ENCODE measurements at regions not wholly inside any gene's neighbourhood (a gene's known extent, or its start where the extent isn't known, plus 50 kb on each side); places are given as distances from the start of the nearest gene placed in this dataset.
"Not testable (repeated sequence)": the region's sequence is repeated elsewhere in the genome, so short reads cannot be mapped to it uniquely, and the experiment has no call there.

GRCh38 chr4:170700064-170700463 lies 610.3 kb upstream of the AADAT start:
- no peak for DNase-seq (ENCODE audit: low spot score)

DNA sequence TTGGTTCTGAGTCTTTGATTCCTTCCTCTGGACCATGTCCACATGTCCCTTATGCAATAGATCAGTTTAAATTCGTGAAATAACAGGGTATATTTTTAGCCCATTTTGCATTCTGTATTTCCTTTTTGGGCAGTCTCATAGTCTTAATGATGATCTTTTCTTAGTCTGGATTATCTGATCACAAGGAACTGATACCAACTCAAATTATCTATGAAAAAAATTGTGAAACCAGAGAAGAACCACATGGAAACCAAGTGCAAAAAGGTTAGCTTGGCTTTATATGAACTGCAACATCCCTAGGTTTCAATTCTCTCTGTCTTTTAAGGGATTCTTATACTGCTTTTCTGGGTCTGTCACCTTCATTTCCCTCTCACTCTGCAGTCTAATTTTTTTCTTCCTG lies 608.6 kb upstream of the AADAT start:
- DNase-seq (ENCODE audit: low spot score): no peak

DNA sequence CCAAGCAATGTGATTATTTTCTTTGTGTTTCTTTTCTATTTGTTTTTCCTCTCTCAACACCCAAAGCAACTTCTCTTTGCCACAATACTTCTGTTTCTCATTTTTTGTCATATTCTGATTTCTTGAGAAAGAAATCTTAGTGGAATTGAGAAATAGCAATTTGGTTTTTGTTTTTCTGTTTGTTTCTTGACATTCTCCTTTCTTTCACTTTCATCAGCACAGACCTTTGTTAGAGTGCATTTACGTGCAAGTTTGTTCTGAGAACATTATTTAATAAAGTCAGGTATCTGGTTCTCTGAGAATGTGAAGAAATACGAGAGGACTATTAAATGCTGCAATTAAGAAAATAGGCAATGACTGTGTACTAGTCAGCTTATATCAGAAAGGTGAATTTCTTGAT lies 608.1 kb upstream of the AADAT start:
- DNase-seq (ENCODE audit: low spot score): no peak

DNA sequence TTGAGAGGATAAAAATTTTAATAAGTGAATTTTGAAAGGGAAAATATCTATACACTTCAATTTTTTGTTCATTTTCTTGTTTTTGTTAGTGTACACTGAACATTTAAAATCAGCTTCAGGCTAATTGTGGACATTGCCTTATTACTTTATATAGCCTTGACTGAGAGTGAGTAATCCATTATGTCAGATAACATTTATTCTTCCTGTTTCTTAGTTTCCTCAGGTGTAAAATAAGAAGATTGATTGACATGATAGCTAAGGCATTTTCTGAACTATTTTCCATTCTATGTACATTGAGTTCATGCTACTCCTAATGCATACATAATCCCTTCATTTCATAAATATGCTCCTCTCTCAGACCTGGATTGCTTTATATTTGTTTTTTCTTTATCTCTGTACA lies 607.3 kb upstream of the AADAT start:
- no peak for DNase-seq (ENCODE audit: low spot score)

GRCh38 chr4:170691168-170691567 lies 601.4 kb upstream of the AADAT start:
- DNase-seq (ENCODE audit: low spot score): no peak

- DNase-seq (ENCODE audit: low spot score): no peak
These were observed 598.0 kb upstream of the AADAT start for GRCh38 chr4:170687751-170688150.

DNA sequence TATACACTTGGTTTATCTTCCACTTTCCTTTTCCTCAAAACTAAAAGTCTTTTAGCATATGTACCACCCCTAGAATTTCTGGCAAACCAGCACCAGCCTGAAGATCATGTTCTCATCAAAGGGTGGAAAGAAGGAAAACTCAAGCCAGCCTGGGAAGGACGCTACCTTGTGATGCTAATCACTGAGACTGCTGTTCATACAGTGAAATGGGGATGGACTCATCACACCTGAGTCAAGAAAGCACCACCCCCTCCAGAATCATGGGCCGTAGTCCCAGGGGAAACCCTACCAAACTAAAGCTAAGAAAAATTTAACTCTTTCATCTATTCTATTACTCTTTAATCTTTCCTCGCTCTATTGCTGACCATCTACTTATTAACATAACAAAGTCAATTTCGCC lies 595.9 kb upstream of the AADAT start:
- not testable (repeated sequence) for DNase-seq (ENCODE audit: low spot score)

DNA sequence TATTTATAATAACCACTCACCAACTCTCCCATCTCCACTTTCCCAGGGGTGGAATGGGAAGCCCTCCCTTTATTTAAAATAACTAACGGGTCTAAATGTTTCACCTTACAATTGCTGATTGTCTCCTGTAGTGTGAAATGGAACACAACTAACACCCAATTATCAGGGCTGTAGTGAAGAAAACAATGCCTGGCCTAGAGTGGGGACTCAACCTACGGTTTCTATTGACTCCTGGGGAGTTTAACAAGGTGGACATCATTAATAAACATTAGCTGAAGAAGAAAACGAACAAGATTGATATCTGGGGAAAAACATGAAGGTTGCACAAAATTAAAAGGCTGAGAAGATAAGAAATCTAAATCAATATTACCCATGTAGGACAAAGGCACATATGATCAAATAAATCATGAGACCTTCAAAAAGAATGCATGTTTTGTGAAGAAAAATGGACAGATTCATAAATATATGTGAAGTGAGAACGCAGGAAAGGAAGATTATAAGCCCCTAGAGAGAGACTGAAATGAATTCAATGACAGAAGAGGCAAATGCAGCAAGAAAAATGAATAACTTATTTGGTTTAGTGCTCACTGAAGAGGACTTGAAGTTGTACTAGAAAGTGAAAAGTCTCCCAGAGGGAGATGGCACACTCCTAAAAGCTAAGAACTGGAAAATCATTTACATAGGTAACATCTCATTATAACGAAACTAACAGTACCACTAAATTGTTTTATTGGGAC lies 593.0 kb upstream of the AADAT start:
- no peak for DNase-seq (ENCODE audit: low spot score)

DNA sequence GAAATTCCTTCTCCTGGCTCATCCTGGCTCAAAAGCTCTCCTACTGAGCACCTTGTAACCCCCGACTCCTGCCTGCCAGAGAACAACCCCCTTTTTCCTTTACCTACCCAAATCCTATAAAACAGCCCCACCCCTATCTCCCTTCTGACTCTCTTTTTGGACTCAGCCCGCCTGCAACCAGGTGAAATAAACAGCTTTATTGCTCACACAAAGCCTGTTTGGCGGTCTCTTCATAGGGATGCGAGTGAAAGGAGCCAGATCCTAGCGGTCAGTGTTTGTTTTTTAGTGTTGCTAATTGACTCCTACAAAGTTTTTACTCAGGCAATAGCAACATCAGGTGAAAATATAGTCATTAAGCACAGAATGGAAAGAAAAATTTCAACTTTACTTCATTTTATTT lies 592.3 kb upstream of the AADAT start:
- DNase-seq (ENCODE audit: low spot score): not testable (repeated sequence)

GRCh38 chr4:170675568-170676262 lies 586.0 kb upstream of the AADAT start:
- no peak for DNase-seq (ENCODE audit: low spot score)

GRCh38 chr4:170674176-170674575 lies 584.4 kb upstream of the AADAT start:
- no peak for DNase-seq (ENCODE audit: low spot score)

DNA sequence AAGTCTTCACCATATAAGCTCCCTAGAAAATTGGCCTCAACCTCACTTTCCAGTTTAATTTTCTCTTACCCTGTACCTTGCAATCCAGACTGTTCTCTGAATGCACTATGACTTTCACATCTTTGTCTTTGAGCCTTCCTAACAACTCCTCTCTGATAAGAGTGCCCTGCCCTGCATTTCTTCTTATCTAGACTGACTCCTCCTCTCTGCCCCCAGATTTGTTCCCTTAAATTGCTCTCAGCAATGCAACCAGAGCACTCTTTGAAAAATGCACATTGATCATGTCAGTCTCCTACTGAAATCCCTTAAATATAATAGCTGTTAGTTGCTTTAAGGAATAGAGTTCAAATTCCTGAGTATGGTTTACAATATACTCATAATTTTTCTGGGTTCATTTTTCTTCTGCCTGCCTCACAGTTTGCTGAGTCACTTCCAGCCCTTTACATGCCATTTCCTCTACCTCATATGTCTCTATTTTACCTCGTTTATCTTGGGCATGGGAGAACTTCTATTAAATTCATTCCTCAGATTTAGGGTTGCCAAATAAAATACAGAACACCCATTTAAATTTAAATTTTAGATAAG lies 582.7 kb upstream of the AADAT start:
- no peak for DNase-seq (ENCODE audit: low spot score)

- DNase-seq (ENCODE audit: low spot score): no peak
These were observed 581.4 kb upstream of the AADAT start for GRCh38 chr4:170671171-170671570.

- DNase-seq (ENCODE audit: low spot score): no peak
These were observed 578.1 kb upstream of the AADAT start for GRCh38 chr4:170667814-170668213.

DNA sequence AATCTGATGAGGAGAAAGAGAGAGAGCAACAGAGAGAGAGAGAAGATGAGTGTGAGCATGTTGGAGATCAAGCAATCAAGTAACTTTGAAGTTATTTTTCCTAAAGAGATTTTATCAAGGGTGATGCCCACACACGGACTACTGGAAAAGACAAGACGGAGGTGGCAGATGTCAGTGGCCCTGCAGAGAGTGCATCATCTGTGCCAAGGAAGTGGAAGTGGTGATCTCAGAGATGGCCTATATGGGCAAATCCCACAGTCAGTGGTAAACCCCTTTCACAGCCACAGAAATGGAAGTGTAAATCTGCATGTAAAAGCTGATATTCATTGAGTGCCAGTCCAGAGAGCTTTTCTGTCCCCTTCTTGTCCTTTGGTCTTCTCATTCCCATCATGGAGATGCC lies 577.2 kb upstream of the AADAT start:
- DNase-seq (ENCODE audit: low spot score): no peak

- no peak for DNase-seq (ENCODE audit: low spot score)
These were observed 572.5 kb upstream of the AADAT start for GRCh38 chr4:170662250-170662649.

DNA sequence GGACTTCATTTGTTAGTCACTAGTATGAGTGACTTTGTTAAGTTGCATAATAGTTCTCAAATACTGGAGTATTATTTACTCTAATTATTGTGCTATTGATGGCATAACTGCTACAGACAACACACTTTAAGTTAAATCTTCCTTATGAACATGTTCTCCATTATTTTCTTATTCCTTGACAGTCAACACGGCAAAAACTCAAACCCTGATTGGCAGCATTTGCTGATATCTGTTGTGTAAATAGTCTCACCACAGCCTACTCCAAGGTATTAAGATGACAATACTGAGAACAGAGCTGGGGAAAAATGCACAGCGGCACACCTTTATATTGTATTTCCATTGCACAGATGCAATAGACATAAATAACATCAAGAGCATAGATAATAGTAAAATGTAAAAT lies 568.0 kb upstream of the AADAT start:
- DNase-seq (ENCODE audit: low spot score): no peak

- DNase-seq (ENCODE audit: low spot score): no peak
These were observed 566.8 kb upstream of the AADAT start for GRCh38 chr4:170656506-170656905.

- no peak for DNase-seq (ENCODE audit: low spot score)
These were observed 562.8 kb upstream of the AADAT start for GRCh38 chr4:170652571-170652970.

GRCh38 chr4:170651786-170652185 lies 562.0 kb upstream of the AADAT start:
- no peak for DNase-seq (ENCODE audit: low spot score)

DNA sequence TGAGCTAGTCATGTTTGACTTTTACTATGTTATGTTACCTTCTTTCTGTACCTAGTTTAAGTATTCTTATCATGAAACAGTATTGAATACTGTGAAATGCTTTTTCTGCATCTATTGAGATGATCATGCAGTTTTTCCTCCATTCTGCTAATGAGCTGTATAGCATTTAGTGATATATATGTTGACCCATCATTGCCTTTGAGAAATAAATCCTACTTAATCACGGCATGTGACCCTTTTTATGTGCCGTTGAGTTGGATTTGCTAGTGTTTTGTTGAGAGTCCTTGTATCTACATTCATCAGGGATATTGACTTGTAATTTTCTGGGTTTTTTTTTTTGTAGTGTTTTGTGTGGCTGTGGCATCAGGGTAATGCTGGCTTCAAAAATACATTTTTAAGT lies 537.7 kb upstream of the AADAT start:
- no peak for DNase-seq (ENCODE audit: low spot score)

DNA sequence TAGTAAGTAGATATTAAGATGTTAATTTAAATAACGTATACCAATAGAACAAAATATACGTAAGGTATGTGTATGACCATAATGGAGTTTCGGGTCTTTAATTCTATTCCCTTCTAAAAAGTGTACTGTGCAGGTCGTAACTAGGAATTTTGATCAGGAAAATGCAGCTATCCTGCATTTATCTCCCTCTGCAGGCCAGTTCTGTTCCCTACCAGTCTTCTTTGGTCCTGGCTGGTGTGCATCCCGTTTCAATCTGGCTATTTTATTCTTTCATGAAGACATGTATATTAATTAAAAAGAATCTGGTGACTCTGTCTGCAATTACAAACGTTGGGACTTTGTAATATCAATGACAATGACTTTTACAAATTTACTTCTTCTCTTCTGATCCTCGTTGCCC lies 534.1 kb upstream of the AADAT start:
- DNase-seq (ENCODE audit: low spot score): no peak

DNA sequence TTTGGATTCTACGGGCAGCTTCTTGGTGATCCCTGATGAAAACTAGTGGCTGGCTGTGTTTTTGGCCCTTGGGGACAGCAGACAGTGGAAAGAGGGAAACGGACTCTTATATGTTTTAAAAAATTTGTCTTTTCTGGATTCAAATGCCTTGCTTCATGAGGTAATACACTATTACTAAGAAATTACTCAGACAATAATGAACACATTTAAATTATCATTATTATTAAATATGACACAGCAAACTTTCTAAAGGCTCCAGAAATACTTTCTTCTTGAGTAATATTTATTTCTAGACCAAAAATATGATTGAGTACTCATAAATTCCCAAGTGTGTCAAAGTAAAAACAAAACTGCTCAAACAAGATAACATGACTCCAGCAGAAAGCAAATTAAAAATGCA lies 520.7 kb upstream of the AADAT start:
- no peak for DNase-seq (ENCODE audit: low spot score)

DNA sequence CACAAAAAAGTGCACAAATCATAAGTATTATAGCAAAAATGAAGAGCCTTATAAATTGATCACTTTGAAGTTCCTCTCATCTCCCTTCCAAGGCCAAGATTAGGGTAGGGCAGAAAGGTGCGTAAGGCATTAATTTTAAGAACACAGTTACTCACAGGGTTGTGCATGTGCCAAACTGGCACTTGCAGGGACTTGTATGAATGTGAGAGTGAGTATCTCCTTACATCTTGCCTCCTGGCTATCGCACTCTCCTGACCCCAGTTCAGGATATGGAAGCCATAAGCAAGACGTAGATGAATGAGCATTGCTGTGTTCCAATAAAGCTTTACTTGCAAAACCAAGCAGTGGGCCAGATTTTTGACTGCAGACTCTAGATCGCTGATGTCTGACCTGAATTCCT lies 510.1 kb upstream of the AADAT start:
- no peak for DNase-seq (ENCODE audit: low spot score)
